GM10847 (cell line): ENCODE measurements at regions not wholly inside any gene's neighbourhood (a gene's known extent, or its start where the extent isn't known, plus 50 kb on each side); places are given as distances from the start of the nearest gene placed in this dataset.

Experiments
- POLR2A ChIP-seq: IDR thresholded peaks from 2 replicates; pipeline ENCODE4 v1.6.1; 2011; ENCODE audit not compliant: insufficient read length; ENCODE audit errors: extremely low read depth

DNA sequence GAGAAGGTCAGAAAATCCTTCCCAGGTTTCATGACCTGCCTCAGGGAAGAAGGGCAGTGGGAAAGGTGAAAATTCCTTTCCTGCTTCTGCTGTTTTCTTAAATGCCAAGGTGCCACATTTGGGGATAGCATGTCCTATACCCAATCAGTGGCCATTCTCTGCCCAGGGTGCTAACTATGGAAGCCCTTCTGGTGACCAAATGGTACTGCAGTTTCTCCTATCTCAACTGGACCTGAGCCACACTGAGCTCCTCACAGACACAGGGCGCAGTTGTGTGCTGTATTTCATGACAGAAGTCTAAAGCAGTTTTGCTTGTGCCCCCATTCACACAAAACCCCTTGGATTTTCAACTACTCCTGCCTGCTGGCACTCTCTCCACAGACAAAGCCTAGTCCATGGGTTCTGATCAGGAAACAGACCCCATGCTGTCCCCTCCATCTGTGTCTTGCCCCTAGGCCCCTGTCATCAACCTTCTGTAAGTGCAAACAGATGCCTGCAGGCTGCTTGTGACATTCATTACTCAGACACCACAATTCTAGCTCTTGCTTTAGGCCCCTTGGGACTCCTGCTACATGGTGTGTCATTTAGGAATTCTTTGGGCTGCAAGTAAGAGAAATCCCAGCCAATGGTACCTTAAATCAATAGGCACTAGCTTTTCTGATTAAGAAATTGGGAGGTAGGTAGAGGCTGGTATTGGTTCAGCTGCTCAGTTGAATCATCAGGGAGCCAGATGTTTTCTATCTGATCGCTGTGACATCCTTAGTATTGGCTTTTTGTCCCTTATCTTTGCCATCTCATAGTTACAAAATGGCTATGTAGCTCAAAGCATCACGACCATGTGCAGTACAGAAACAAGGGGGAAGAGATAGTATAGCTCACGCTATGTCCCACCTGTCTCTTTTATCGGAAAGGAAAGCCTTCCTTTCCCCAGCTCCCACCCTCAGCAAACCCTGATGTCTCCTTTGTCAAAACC is 147.8 kb downstream of the CD83 start:
- no peak for TF ChIP-seq POLR2A

DNA sequence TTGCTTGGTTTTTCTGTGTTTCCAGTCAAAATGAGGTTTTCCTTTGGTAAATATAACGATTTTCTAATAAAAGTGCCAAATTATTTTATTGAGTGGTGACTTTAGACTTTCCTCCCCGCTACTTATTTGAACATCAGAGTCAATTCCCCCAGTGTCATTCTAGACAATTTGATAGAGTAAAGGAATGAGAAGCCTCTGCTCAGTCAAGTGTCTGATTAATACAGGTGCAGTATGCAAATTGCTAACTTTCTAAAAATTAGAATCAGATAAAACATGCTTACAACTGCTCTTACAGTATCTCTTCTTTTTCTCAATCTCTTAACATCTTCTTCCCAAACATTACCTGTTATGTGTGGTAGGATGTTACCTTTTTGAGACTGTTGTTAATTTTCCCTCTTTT is 148.7 kb downstream of the CD83 start:
- no peak for TF ChIP-seq POLR2A

DNA sequence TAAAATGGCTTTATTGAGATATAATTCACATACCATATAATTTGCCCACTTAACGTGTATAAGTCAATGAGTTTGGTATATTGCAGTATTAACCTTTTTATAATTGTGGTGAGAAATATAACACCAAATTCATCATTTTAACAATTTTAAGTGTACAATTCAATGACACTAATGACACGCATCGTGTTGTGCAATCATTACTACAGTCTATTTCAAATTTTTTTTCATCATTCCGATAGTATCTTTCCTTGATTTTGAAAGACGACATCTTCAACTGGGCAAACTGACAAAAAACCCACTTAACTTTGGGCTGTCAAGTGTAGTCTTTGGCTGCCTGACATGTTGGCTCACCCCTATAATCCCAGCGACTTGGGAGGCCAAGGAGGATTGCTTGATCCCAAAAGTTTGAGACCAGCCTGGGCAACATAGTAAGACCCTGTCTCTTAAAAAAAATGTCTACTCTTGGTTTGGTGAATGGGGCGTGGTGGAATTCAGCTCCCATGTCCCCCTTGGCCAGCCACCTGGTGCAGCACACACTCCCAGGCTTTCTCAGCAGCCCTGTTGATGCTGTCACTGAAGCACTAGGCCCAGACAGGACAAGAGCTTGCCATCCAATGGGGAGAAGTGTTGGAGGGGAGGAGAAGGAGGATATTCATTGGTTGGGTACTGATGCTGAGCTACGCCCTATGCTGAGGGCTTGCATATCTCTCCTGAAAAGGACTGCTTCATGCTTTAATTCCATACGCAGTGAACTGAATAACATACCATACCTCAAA is 150.5 kb downstream of the CD83 start:
- no peak for TF ChIP-seq POLR2A

DNA sequence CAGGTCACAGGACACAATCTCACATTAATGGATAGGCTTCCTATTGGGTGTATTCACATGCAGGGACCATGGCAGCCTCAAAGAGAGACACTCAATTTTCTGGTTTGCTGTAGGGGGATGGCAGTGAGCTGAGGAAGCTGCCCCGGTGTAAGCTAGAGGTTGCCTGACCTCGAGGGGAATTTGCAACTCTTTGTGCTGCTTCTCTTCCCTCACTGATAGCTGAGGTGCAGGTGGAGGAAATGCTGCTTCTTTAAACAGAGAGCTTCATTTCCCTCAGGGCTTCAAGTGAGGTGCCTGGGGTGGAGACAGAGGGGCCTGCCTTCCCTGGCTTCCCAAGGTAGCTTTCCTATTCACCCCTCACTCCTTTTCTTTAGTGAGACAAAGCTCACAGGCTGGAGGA is 151.9 kb downstream of the CD83 start:
- TF ChIP-seq POLR2A: no peak

DNA sequence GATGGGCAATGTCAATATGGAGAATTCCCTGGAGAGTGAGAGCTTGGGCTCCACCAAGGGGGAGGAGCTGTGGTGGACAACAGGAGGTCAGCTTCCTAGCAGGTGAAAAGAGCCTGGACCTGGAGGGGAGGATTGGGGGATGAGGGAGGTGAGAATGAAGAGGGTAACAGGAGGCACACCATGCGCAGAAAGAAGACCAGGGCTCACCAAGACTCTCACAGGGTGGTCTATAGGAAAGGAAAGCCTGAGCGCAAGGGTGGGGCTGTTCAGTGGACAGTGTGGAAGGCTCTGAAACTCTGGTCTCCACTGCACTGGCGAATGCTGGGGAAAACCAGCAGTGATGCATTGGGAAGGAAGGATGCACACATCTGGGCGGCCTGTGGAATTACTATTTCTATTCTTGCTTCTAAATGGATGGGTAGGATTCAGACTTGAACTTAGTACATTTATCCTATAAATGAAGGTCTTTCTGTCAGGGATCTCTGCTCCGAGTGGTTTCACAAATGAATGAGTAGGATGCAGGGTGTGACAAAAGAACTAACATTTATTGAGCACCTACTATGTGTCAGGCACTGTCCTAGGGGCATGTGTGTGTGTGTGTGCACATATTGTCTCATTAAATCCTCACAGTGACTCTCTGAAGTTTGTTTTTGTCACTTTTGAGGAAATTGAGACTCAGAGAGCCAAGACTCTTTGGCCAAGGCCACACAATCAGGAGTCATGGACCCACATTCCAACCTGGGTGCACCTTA is 152.7 kb downstream of the CD83 start:
- no peak for TF ChIP-seq POLR2A

DNA sequence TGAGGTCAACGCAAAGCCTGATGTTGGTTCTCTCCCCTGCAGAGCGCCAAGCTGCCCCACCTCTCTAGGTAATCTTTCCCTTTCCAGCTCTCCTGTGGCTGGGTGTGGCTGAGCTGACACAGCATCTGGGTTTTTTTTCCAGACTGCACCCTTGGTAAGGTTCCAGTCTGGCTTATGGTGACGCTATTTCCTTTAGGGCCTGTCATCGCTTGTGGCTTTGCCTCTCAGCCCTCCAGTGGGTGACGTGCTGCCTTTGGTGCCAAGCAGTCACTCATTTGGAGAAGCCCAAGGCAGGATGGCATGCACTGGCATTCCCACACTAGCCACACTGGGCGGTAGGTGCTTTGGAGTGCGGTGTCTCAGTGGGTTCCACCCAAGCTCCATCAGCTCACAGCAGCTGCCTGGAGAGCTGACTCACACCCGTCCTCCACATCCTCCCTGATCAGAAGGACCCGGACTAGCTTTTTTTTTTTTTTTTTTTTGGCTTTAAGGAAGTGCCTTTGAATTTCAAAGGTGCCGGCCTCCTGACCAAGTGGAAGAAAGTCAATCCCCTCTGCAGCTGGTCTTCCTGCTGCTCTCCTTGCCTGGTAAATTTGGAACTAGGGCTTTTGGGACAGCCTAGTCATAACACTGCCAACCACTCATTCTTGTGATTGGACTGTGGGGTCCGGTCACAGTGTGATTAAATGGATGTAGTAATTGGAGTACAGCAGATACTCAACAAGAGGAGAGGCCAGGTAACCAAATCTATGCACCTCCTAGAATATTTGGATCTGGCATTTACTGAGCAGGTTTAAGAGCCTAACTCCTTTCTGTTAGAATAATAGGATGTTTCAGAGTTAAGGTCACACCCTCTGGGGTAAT is 153.6 kb downstream of the CD83 start:
- no peak for TF ChIP-seq POLR2A

DNA sequence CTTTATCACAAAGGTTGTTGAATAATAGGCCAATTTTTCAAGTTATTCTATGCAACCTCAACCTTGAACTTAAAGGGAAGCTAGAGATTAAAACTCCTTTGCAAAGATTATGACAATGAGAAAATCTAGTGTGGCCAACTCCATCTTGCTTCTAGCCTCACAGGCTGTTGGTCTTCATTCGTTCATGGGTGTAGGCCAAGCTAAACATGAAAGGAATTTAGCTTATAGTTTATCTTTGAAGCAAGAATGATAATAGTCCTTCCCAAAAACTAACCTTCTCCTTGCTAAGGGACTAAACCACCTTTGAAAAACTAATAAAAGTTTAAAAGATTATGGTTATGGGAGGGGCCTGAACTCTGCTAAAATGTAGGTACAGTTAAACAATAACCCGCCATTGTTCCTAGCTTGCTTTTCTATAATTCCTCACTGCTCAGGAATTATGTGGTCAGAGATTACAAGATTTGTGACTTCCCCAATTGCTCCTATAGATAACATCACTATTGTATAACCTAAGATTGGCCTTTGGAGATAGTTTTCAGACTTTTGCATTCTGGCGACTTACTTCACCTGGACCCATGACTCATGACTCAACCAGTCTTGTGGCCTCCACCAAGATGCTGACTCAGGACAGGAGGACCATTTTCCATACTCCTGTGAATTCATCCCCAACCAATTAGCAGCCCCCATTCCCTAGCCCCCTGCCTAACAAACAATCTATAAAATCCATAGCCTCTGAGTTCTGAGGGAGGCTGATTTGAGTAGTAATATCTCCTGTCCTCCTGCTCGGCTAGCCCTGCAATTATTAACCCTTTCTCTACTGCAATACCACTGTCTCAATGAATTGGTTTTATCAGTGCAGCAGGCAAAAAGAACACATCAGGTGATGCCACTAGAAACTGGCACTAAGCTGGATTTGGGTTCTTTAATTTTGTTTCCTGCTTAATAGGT is 154.5 kb downstream of the CD83 start:
- no peak for TF ChIP-seq POLR2A

DNA sequence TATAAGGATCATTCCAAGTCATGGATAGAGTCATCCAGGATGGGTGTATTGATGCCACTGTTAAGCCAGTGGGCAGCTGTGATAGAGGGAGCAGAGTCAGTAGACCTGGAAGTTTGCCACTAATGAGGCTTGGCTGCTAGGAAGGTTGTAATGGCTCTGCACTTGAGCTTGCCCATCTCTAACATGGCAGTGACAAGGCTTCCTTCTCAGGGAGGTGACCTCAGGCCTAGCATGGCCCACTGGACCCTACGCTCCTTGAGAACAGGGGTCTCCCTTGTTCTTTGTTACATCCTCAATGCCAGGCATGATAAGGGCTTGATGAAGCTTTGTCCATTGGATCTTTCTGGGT is 155.1 kb downstream of the CD83 start:
- no peak for TF ChIP-seq POLR2A

DNA sequence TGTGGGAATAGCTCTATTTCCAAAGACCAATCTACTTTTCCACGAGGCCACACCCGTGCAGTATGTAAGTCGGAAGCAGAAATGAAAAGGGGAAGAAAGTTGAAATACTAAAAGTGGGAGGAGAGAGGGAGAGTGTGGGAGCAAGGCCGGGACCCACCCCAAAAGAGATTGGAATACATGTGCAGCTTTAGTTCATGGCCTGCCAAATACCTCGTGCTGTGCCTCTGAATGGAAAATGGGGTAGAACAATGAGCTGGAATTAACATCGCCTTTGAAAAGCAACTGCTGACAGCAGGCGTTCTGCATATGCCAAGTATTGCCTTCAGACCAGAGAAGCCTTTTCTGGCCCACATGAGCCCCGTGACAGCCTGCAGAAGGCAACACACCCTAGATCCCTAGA is 155.6 kb downstream of the CD83 start:
- TF ChIP-seq POLR2A: no peak

DNA sequence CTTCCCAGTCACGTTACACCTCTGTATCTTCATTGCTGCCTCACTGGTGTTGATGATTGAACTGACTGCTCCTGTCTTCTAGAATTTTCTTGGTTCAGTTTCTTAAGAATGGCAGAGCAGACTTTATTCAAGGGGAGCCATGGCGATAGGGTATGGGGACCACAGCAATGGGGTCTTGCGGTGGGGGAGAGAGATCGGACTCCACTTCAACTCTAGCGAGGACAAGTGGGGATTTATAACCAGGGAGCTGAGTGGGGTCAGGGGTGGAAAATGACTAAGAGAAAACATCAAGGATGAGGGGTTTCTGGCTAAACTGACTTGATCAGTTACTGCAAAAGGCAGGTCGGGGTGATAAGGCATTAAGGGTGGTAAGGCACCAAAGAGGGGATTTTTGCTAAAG is 156.4 kb downstream of the CD83 start:
- TF ChIP-seq POLR2A: no peak

DNA sequence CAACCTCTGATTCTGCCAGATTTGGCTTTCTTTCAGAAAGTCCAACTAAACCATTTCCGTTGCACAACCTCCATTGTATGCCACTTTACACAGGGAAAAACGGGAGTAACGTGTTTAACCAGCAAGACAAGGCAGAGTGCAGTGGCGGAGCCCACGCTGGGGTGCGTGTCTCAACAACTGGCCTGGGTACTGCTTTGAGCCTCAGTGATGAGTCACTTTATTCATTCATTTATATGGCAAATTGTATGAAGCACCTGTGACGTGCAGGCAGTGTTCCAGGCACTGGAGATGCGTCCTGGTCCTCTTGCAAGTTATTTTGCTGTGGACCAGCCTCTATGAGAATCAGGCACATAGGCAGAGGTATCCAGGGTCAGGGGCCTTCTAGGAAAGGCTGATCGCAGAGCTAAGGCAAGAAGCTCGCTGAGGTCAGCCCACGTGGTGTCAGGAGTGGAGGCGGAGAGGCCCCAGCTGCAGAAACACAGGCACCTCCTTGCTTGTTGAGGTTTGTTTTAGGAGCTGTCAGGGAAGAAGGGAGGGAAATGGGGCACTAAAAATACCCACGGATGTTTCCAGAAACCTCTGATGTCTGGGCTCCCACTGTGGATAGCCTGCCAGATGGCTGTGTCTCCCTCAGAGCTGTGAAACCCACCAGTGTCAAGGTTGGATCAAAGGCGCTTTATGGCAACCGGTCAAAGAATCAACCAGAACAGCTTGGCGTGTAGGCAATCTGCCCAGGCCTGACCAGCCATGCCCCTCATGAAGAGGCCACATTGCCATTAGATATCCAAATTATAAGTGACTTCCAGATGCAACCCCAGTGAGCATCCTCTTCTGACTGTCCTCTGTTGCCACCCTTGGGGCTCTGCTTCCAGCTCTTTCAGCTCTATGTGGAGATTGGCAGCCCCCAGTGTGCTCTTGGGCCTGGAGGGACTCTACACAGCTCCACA is 157.2 kb downstream of the CD83 start:
- TF ChIP-seq POLR2A: no peak

DNA sequence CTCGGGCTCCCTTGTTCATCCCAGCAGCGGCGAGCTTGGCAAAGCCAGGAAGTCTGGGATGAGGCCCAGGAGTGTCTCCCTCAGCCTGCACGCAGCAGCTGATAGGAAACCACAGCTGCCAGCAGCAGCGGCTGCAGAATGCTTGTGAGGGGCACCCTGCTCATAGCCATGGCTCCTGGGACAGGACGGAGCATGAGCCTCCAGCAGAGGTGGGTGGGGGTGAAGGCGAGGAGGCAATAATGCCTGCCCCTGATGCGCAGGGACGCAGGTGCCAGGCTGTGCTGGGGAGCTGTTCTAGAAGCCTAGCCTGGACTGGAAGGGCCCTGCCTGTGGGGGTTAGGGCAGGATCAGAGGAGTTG is 157.9 kb downstream of the CD83 start:
- TF ChIP-seq POLR2A: no peak

DNA sequence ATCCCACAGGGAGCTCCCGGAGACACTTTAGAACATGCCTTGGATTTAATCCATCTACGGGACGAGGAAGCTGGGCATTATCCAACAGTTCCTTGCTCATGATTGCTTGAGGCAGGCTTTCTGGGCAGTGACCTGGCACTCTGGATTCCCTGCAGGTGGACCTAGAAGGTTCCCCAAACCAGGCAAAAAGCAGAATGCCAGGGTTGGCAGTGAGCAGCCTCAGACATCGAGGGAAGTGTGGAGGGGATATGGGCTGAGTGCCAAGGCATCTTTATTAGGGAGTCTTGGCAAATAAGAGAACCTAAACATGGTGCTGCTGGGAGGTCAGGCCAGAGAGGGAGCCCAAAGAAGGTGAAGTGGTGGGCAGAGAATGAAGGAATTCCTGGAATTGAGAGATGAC is 158.5 kb downstream of the CD83 start:
- no peak for TF ChIP-seq POLR2A
